Glutamatergic neuron (in vitro differentiated cells): ENCODE measurements at regions not wholly inside any gene's neighbourhood (a gene's known extent, or its start where the extent isn't known, plus 50 kb on each side); places are given as distances from the start of the nearest gene placed in this dataset.

Experiments used
- DNase-seq: peaks from one replicate; pipeline ENCODE4 v3.0.0; 2022
- H3K27ac Mint-ChIP-seq: one replicate; pipeline ENCODE4 v1.8.0; 2020; ENCODE audit warnings: mild to moderate bottlenecking, mixed read lengths, inconsistent platforms; ENCODE audit not compliant: unreplicated experiment
- H3K27me3 Mint-ChIP-seq: one replicate; pipeline ENCODE4 v1.8.0; 2020; ENCODE audit warnings: mild to moderate bottlenecking, moderate library complexity, mixed read lengths, inconsistent platforms; ENCODE audit not compliant: unreplicated experiment
- H3K36me3 Mint-ChIP-seq: one replicate; pipeline ENCODE4 v1.8.0; 2020; ENCODE audit warnings: mild to moderate bottlenecking, mixed read lengths, inconsistent platforms; ENCODE audit not compliant: unreplicated experiment
- H3K4me1 Mint-ChIP-seq: one replicate; pipeline ENCODE4 v1.8.0; 2020; ENCODE audit warnings: mild to moderate bottlenecking, low read depth, mixed read lengths, inconsistent platforms; ENCODE audit not compliant: unreplicated experiment
- H3K4me3 Mint-ChIP-seq: one replicate; pipeline ENCODE4 v1.8.0; 2020; ENCODE audit warnings: mild to moderate bottlenecking, mixed read lengths, inconsistent platforms; ENCODE audit not compliant: unreplicated experiment
- H3K9me3 Mint-ChIP-seq: one replicate; pipeline ENCODE4 v1.8.0; 2020; ENCODE audit warnings: mild to moderate bottlenecking, moderate library complexity, mixed read lengths, inconsistent platforms; ENCODE audit not compliant: unreplicated experiment
- TF ChIP-seq, protein P1 (sequence below): fragments of 200-600 bp; sonication (generic); IDR thresholded peaks from one replicate; pipeline ENCODE4 v1.5.0; 2021; ENCODE audit not compliant: partially characterized antibody, unreplicated experiment

DNA sequence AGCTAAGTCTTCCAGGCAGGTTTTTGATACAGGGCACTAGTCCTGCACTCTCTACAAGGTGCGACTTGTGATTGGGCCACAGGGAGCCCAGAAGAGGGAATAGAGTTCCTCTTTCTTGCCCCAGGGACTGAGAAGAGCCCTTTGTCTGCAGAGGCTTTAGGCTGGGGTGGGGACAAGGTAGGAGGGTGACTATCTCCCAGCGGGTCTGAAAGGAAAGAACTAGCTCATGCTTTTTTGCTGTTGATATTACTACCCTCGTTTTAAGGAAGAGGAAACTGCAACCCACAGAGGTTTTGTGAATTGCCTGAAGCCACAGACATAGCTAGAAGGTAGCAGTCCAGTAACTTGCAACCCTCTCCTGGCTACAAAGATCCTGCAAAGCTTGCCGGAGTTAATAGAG, 615.2 kb downstream of the MATN1 start:
- no peak for DNase-seq
- Mint-ChIP-seq H3K36me3 (no peaks in the 10 kb centered on the region), H3K27me3 (peaks cover 3% of the 10 kb centered on the region), H3K27ac (no peak overlapping the region), H3K4me1 (peaks cover 30% of the 10 kb centered on the region), H3K4me3 (no peak overlapping the region), H3K9me3 (peaks cover 2% of the 10 kb centered on the region)
- TF ChIP-seq, protein P1, sequence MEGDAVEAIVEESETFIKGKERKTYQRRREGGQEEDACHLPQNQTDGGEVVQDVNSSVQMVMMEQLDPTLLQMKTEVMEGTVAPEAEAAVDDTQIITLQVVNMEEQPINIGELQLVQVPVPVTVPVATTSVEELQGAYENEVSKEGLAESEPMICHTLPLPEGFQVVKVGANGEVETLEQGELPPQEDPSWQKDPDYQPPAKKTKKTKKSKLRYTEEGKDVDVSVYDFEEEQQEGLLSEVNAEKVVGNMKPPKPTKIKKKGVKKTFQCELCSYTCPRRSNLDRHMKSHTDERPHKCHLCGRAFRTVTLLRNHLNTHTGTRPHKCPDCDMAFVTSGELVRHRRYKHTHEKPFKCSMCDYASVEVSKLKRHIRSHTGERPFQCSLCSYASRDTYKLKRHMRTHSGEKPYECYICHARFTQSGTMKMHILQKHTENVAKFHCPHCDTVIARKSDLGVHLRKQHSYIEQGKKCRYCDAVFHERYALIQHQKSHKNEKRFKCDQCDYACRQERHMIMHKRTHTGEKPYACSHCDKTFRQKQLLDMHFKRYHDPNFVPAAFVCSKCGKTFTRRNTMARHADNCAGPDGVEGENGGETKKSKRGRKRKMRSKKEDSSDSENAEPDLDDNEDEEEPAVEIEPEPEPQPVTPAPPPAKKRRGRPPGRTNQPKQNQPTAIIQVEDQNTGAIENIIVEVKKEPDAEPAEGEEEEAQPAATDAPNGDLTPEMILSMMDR = no peak

DNA sequence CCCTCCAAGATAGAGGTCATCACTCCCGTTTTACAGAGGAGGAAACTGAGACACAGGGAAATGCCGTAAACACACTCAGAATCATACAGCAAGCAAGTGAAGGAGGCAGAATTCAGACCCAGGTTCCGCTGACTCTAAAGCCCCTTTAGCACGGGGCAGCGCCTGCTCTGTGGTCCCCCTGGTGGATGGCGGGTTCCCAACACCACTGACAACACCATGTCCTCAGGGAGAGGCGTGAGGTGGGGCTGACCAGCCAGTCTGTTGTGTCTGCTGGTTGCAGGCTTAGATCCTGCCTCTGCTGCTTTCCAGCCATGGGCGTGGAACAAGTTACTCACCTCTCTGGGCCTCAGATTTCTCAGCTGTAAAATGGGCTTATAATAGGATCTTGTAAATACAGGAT, 617.3 kb downstream of the MATN1 start:
- H3K4me3 Mint-ChIP-seq = no peak overlapping the region
- H3K27ac Mint-ChIP-seq = no peak overlapping the region
- peaks cover 2% of the 10 kb centered on the region for H3K9me3 Mint-ChIP-seq
- DNase-seq = peak; percentile 83
- peaks cover 22% of the 10 kb centered on the region for H3K4me1 Mint-ChIP-seq
- TF ChIP-seq, protein P1 = peak; percentile 72
- H3K36me3 Mint-ChIP-seq = no peaks in the 10 kb centered on the region
- H3K27me3 Mint-ChIP-seq = peaks cover 3% of the 10 kb centered on the region

DNA sequence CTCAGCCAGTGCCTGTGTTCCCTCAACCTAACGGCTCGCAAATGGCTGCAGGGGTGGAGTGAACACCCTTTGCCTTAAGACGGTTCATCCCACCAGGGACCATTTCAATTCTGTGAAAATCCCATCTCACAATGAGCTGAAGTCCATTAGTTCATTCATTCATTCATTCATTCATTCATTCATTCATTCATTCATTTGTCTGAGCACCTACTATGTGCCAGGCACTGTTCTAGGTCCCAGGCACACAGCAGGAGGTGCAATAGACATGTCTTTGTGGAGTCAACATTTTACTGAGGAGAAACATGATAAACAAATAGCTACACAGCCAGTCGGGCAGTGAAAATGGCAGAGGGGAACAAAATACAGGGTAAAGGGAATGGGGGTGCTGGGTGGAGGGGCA, 618.8 kb downstream of the MATN1 start:
- peaks cover 6% of the 10 kb centered on the region for H3K27me3 Mint-ChIP-seq

DNA sequence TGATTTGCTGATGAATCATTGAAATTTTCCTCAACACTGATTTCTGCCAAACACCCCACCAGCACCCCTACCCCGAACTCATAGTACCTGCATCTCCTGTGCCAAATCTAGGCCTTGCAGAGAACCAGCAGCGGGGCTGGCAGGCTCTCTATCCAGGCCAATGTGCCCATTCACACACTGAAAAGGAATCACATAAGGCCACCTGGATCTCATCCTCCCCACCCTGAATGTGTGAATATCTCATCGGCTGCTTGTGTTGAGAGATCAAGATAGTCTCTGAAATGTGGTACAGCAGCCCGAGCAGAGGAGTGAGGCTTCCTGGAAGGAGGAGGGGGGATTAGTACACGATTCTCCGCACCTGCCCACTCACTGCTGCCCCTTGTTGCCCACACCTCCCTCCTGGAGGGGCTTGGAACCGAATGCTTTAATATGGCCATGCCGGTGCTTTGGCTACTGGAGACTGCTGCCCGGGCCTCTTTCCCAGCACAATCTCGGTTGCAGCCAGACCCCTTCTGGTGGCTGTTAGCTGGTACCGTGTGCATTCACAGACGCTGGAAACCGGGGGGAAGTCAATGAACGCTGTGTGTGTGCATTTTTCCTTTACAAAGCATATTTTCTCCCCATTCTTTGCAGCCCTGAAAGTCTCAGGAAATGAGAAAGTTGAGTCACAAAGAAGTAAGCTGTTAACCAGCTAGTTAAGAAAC, 619.5 kb downstream of the MATN1 start:
- DNase-seq = no peak
- H3K27me3 Mint-ChIP-seq = peaks cover 7% of the 10 kb centered on the region
- no peaks in the 10 kb centered on the region for H3K36me3 Mint-ChIP-seq
- H3K27ac Mint-ChIP-seq = no peak overlapping the region
- H3K9me3 Mint-ChIP-seq = peaks cover 3% of the 10 kb centered on the region
- peaks cover 8% of the 10 kb centered on the region for H3K4me1 Mint-ChIP-seq
- H3K4me3 Mint-ChIP-seq = no peak overlapping the region
- TF ChIP-seq, protein P1 = no peak

More for the DNA sequence above, 618.8 kb downstream of the MATN1 start:
- H3K9me3 Mint-ChIP-seq = peaks cover 3% of the 10 kb centered on the region
- H3K4me3 Mint-ChIP-seq = no peak overlapping the region
- no peak for DNase-seq
- no peaks in the 10 kb centered on the region for H3K36me3 Mint-ChIP-seq
- H3K27ac Mint-ChIP-seq = no peak overlapping the region
- TF ChIP-seq, protein P1 = no peak
- peaks cover 8% of the 10 kb centered on the region for H3K4me1 Mint-ChIP-seq

DNA sequence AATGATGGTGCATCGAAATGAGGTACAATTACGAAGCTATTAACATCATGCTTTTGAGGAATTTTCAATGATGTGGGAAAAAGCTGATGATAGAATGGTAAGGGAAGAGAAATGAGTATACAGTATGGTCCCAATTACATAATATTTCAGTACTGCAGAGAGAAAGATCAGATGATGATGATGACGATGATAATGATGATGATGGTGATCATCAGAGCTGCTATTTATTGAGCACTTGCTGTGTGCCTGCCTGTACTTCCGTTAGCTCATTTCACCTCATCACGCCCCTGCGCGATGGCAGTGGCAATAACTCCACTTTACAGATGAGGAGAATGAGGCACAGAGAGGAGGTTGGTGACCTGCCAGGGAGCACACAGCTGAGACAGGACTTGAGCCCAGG, 620.8 kb downstream of the MATN1 start:
- peaks cover 8% of the 10 kb centered on the region for H3K4me1 Mint-ChIP-seq
- peaks cover 7% of the 10 kb centered on the region for H3K27me3 Mint-ChIP-seq
- peaks cover 4% of the 10 kb centered on the region for H3K36me3 Mint-ChIP-seq
- no peak overlapping the region for H3K27ac Mint-ChIP-seq
- H3K4me3 Mint-ChIP-seq = no peak overlapping the region
- H3K9me3 Mint-ChIP-seq = peaks cover 3% of the 10 kb centered on the region
- TF ChIP-seq, protein P1 = no peak
- no peak for DNase-seq
